ENCODE measurements at regions not wholly inside any gene's neighbourhood (a gene's known extent, or its start where the extent isn't known, plus 50 kb on each side); places are given as distances from the start of the nearest gene placed in this dataset.

DNA sequence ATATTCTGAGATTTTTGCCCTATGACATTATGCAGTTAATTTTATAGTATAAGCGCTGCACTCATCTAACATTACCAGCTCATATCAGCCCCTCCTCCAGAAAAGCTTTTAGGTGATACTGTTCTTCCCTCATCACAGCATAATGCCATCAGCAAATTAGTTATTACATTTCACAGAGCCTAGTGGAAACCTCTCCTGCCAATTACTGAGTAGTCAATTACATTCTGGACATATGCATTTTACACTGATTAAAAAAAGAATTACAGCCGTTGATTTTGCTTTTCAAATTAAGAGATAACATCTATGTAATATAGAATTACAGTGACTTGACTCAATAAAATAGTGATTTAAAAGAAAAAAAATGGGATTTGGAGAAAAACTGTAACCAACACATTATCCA, 542.1 kb downstream of the UQCRFS1 start:
- H3K9me3 Mint-ChIP-seq, result peaks cover 6 to 32% (median 15%) of the 10 kb centered on the region in 7 donors
- Histone ChIP-seq H3K4me3 (ENCODE audit: low read depth, low read length) (no peak overlapping the region), H3K36me3 (ENCODE audit: control insufficient read depth, insufficient read depth, low read length) (no peaks in the 10 kb centered on the region), H3K4me1 (ENCODE audit: control insufficient read depth, insufficient read depth, low read length, poor library complexity, severe bottlenecking) (no peaks in the 10 kb centered on the region), H3K27ac (ENCODE audit: insufficient read depth, low read length, poor library complexity, severe bottlenecking) (no peak overlapping the region), H3K9me3 (ENCODE audit: control insufficient read depth in 2 of 2, low read length in 2 of 2) (peaks cover 8 to 12% of the 10 kb centered on the region in 2 experiments), H3K27me3 (ENCODE audit: control insufficient read depth, insufficient read depth, low read length) (no peaks in the 10 kb centered on the region)
- H3K4me1 Mint-ChIP-seq, result no peaks in the 10 kb centered on the region
- no peaks in the 10 kb centered on the region for H3K36me3 Mint-ChIP-seq
- H3K4me3 Mint-ChIP-seq, result no peak overlapping the region
- no peak overlapping the region for H3K27ac Mint-ChIP-seq
- no peaks in the 10 kb centered on the region for H3K27me3 Mint-ChIP-seq
- no peak for ATAC-seq (ENCODE audit: low read depth in 2 of 2)
- DNase-seq, result no peak

DNA sequence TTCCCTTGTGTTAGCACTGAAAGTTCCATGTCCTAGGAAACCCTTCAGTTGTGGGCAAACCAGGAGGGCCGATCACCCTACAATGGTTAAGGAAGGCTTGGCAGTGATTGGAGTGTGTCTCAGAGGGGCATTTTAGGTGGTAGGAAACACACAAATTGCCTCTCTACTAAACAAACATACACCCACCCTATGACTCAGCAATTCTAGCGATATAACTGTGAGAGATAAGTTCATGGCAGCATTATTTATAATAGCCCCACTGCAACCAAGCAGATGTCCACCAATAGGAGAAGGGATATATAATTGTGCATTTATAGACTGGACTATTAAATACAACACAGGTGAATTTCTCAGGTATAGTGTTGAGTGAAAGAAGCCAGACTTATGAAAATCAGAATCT, 543.1 kb downstream of the UQCRFS1 start:
- H3K36me3 ChIP-seq (ENCODE audit: control insufficient read depth, insufficient read depth, low read length), result no peaks in the 10 kb centered on the region
- no peak for ATAC-seq (ENCODE audit: low read depth in 2 of 2)
- peaks cover 8 to 12% of the 10 kb centered on the region in 2 experiments for H3K9me3 ChIP-seq (ENCODE audit: control insufficient read depth in 2 of 2, low read length in 2 of 2)
- H3K4me3 ChIP-seq (ENCODE audit: low read depth, low read length), result no peak overlapping the region
- no peak for DNase-seq
- no peak overlapping the region for H3K4me3 Mint-ChIP-seq
- no peaks in the 10 kb centered on the region for H3K4me1 Mint-ChIP-seq
- no peak overlapping the region for H3K27ac Mint-ChIP-seq
- H3K27me3 ChIP-seq (ENCODE audit: control insufficient read depth, insufficient read depth, low read length), result no peaks in the 10 kb centered on the region
- H3K27ac ChIP-seq (ENCODE audit: insufficient read depth, low read length, poor library complexity, severe bottlenecking), result no peak overlapping the region
- H3K9me3 Mint-ChIP-seq, result peaks cover 6 to 34% (median 15%) of the 10 kb centered on the region in 7 donors
- H3K27me3 Mint-ChIP-seq, result no peaks in the 10 kb centered on the region
- no peaks in the 10 kb centered on the region for H3K4me1 ChIP-seq (ENCODE audit: control insufficient read depth, insufficient read depth, low read length, poor library complexity, severe bottlenecking)
- no peaks in the 10 kb centered on the region for H3K36me3 Mint-ChIP-seq

DNA sequence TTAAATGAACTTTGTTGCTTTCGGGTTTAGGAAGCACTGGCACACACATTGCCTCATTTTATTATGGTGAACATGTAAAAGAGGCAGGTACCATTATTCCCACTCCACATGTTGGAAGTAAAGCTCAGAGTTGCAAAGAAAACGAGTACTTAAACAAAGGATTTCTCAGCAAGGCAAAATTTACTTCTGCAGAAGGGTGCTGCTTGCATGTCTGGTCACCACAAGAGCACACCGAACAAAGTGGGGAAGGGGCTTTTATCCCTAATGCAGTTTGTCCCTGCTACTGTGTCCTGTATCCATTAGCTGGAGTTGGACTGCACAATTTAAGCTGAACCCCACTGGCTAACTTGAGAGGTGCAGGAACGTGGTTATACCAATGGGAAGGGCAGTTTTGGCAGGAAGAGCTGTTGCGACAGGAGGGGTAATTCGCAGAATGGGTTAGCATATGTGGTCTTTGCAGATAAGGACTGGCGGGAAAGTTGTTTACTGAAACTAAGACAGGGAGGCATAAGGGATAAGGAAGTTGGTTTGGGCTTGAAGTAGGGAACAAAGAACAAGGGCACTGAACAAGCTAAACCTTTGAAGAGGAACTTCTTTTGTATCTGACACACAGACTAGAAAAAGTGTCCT, 545.5 kb downstream of the UQCRFS1 start:
- no peaks in the 10 kb centered on the region for H3K36me3 Mint-ChIP-seq
- H3K4me1 Mint-ChIP-seq, result no peaks in the 10 kb centered on the region
- no peaks in the 10 kb centered on the region for H3K27me3 ChIP-seq (ENCODE audit: control insufficient read depth, insufficient read depth, low read length)
- H3K9me3 ChIP-seq (ENCODE audit: control insufficient read depth in 2 of 2, low read length in 2 of 2), result peaks cover 7 to 12% of the 10 kb centered on the region in 2 experiments
- peaks cover 6 to 25% (median 15%) of the 10 kb centered on the region in 7 donors for H3K9me3 Mint-ChIP-seq
- ATAC-seq (ENCODE audit: low read depth in 2 of 2) (no peak), DNase-seq (no peak)
- H3K4me3 Mint-ChIP-seq, result no peak overlapping the region
- no peaks in the 10 kb centered on the region for H3K36me3 ChIP-seq (ENCODE audit: control insufficient read depth, insufficient read depth, low read length)
- no peaks in the 10 kb centered on the region for H3K27me3 Mint-ChIP-seq
- H3K27ac Mint-ChIP-seq, result peak overlapping the region in 1 of 3 donors; percentile 20
- no peak overlapping the region for H3K4me3 ChIP-seq (ENCODE audit: low read depth, low read length)
- no peak overlapping the region for H3K27ac ChIP-seq (ENCODE audit: insufficient read depth, low read length, poor library complexity, severe bottlenecking)
- no peaks in the 10 kb centered on the region for H3K4me1 ChIP-seq (ENCODE audit: control insufficient read depth, insufficient read depth, low read length, poor library complexity, severe bottlenecking)

DNA sequence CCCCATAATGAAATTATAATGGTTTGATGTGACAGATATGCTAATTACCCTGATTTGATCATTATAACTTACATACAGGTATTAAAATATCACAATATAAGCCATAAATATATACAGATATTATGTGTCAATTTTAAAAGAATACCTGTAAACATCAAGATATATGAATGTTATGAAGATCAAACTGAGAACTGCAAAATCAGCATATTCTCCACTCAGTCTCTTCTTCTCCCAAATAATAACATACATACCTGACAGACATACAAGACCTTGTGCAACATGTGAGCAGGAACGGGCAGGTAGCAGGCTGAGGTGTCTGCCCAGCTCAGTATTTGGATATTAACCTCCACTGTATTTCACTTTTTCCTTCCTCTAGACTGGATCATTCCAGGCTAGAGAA, 547.2 kb downstream of the UQCRFS1 start:
- H3K27ac Mint-ChIP-seq, result no peak overlapping the region
- H3K36me3 Mint-ChIP-seq, result no peaks in the 10 kb centered on the region
- ATAC-seq (ENCODE audit: low read depth in 2 of 2) (no peak), DNase-seq (no peak)
- no peaks in the 10 kb centered on the region for H3K4me1 Mint-ChIP-seq
- no peaks in the 10 kb centered on the region for H3K27me3 Mint-ChIP-seq
- no peak overlapping the region for H3K4me3 Mint-ChIP-seq
- Histone ChIP-seq H3K27ac (ENCODE audit: insufficient read depth, low read length, poor library complexity, severe bottlenecking) (no peak overlapping the region), H3K4me1 (ENCODE audit: control insufficient read depth, insufficient read depth, low read length, poor library complexity, severe bottlenecking) (no peaks in the 10 kb centered on the region), H3K36me3 (ENCODE audit: control insufficient read depth, insufficient read depth, low read length) (no peaks in the 10 kb centered on the region), H3K4me3 (ENCODE audit: low read depth, low read length) (no peak overlapping the region), H3K9me3 (ENCODE audit: control insufficient read depth in 2 of 2, low read length in 2 of 2) (peaks cover 7 to 12% of the 10 kb centered on the region in 2 experiments), H3K27me3 (ENCODE audit: control insufficient read depth, insufficient read depth, low read length) (no peaks in the 10 kb centered on the region)
- H3K9me3 Mint-ChIP-seq, result peaks cover 5 to 25% (median 15%) of the 10 kb centered on the region in 7 donors

DNA sequence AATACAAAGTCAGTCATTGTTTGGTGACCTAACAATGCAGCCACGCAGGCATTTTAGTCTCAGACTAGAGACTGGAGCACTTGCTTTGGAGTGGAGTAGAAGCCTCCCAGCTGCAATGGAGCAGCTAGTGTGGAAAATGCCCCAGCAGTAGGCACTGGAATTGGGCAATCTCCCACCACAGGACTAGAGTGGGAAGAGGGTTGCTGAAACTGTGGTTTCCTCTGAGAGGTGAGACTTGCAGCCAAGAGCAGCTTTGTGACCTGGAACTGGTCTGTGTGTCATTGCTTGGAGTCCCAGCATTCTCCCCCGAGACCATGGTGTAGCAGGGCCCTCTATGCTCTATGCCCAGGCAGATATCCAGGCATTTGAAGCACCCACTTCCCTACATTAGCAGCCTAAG, 556.3 kb downstream of the UQCRFS1 start:
- ATAC-seq (ENCODE audit: low read depth in 2 of 2) (no peak), DNase-seq (no peak)
- Histone ChIP-seq H3K27me3 (ENCODE audit: control insufficient read depth, insufficient read depth, low read length) (no peaks in the 10 kb centered on the region), H3K36me3 (ENCODE audit: control insufficient read depth, insufficient read depth, low read length) (no peaks in the 10 kb centered on the region), H3K4me3 (ENCODE audit: low read depth, low read length) (no peak overlapping the region), H3K9me3 (ENCODE audit: control insufficient read depth in 2 of 2, low read length in 2 of 2) (peaks cover 0 to 21% of the 10 kb centered on the region in 2 experiments), H3K4me1 (ENCODE audit: control insufficient read depth, insufficient read depth, low read length, poor library complexity, severe bottlenecking) (no peaks in the 10 kb centered on the region), H3K27ac (ENCODE audit: insufficient read depth, low read length, poor library complexity, severe bottlenecking) (no peak overlapping the region)
- no peaks in the 10 kb centered on the region for H3K4me1 Mint-ChIP-seq
- H3K9me3 Mint-ChIP-seq, result peaks cover 0 to 31% (median 7%) of the 10 kb centered on the region in 7 donors
- H3K27me3 Mint-ChIP-seq, result peaks cover 4% of the 10 kb centered on the region
- H3K4me3 Mint-ChIP-seq, result no peak overlapping the region
- no peaks in the 10 kb centered on the region for H3K36me3 Mint-ChIP-seq
- H3K27ac Mint-ChIP-seq, result no peak overlapping the region

DNA sequence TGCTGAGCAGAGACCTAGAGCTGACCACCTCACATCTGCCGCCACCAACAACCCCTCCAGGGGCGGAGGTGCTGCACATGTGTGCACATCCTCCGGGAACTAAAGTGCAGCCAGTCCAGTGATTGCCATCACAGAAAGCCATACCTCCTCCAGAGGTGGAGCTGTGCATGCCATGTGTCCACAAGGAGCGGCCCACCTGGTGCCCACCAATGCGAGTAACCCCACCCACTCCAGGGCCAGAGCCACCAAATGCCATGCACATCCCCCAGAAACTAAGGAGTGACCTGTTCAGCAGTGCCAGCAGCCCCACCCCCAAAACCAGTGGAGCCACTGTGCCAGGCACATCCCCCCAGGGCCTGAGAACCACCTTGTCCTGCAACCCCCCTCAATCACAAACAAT, 557.9 kb downstream of the UQCRFS1 start:
- peaks cover 0 to 31% (median 7%) of the 10 kb centered on the region in 7 donors for H3K9me3 Mint-ChIP-seq
- no peaks in the 10 kb centered on the region for H3K4me1 Mint-ChIP-seq
- H3K27ac Mint-ChIP-seq, result no peak overlapping the region
- H3K27me3 Mint-ChIP-seq, result peaks cover 4% of the 10 kb centered on the region
- no peaks in the 10 kb centered on the region for H3K27me3 ChIP-seq (ENCODE audit: control insufficient read depth, insufficient read depth, low read length)
- ATAC-seq (ENCODE audit: low read depth in 2 of 2) (no peak), DNase-seq (no peak)
- H3K9me3 ChIP-seq (ENCODE audit: control insufficient read depth in 2 of 2, low read length in 2 of 2), result peaks cover 0 to 16% of the 10 kb centered on the region in 2 experiments
- no peaks in the 10 kb centered on the region for H3K36me3 Mint-ChIP-seq
- H3K36me3 ChIP-seq (ENCODE audit: control insufficient read depth, insufficient read depth, low read length), result no peaks in the 10 kb centered on the region
- no peaks in the 10 kb centered on the region for H3K4me1 ChIP-seq (ENCODE audit: control insufficient read depth, insufficient read depth, low read length, poor library complexity, severe bottlenecking)
- H3K4me3 ChIP-seq (ENCODE audit: low read depth, low read length), result no peak overlapping the region
- no peak overlapping the region for H3K27ac ChIP-seq (ENCODE audit: insufficient read depth, low read length, poor library complexity, severe bottlenecking)
- H3K4me3 Mint-ChIP-seq, result no peak overlapping the region

DNA sequence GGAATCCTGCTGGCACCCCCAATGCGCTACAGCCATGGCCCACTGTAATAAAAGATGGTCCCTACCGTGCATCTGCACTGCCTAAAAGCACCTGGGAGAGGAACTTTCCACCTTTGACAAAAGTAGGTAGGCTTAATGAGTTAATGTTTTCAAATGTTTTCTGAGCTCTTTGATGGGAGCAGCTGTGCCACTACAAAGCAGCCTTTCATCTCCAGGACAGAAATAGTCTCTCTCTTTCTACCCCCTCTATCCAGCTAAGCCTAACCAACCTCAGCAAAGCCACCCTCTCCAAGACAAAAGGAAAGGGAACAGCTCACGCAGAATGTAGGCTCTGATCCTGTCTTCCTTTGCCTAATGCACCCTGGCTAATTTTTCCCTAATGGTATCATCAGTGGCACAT, 560.2 kb downstream of the UQCRFS1 start:
- Mint-ChIP-seq H3K4me1 (no peaks in the 10 kb centered on the region), H3K4me3 (no peak overlapping the region), H3K27me3 (peaks cover 4% of the 10 kb centered on the region), H3K27ac (no peak overlapping the region), H3K9me3 (peaks cover 0 to 18% (median 7%) of the 10 kb centered on the region in 7 donors), H3K36me3 (no peaks in the 10 kb centered on the region)
- Histone ChIP-seq H3K4me1 (ENCODE audit: control insufficient read depth, insufficient read depth, low read length, poor library complexity, severe bottlenecking) (no peaks in the 10 kb centered on the region), H3K27ac (ENCODE audit: insufficient read depth, low read length, poor library complexity, severe bottlenecking) (no peak overlapping the region), H3K9me3 (ENCODE audit: control insufficient read depth in 2 of 2, low read length in 2 of 2) (peaks cover 0 to 7% of the 10 kb centered on the region in 2 experiments), H3K4me3 (ENCODE audit: low read depth, low read length) (no peak overlapping the region), H3K27me3 (ENCODE audit: control insufficient read depth, insufficient read depth, low read length) (no peaks in the 10 kb centered on the region), H3K36me3 (ENCODE audit: control insufficient read depth, insufficient read depth, low read length) (no peaks in the 10 kb centered on the region)
- ATAC-seq (ENCODE audit: low read depth in 2 of 2) (no peak), DNase-seq (no peak)

DNA sequence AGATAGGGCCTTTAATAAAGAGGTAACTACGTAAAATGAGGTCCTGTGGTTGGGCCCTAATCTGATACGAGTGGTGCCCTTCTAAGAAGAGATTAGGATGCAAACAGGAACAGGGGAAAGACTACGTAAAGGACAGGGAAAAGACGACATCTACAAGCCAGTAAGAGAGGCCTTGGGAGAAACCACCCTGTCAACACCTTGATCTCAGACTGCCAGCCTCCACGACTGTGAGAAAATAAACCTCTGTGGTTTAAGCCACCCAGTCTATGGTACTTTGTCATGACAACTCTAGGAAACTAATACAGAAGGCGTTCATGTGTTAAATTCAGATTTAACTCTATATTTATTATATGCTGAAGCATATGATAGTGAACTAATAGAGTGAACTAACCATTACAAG, 566.3 kb downstream of the UQCRFS1 start:
- H3K9me3 Mint-ChIP-seq, result peaks cover 0 to 9% (median 2%) of the 10 kb centered on the region in 7 donors
- H3K36me3 Mint-ChIP-seq, result no peaks in the 10 kb centered on the region
- H3K9me3 ChIP-seq (ENCODE audit: control insufficient read depth in 2 of 2, low read length in 2 of 2), result no peaks in the 10 kb centered on the region
- H3K27ac Mint-ChIP-seq, result no peak overlapping the region
- no peaks in the 10 kb centered on the region for H3K27me3 ChIP-seq (ENCODE audit: control insufficient read depth, insufficient read depth, low read length)
- H3K4me3 ChIP-seq (ENCODE audit: low read depth, low read length), result no peak overlapping the region
- ATAC-seq (ENCODE audit: low read depth in 2 of 2), result no peak
- no peaks in the 10 kb centered on the region for H3K4me1 Mint-ChIP-seq
- no peak overlapping the region for H3K27ac ChIP-seq (ENCODE audit: insufficient read depth, low read length, poor library complexity, severe bottlenecking)
- no peaks in the 10 kb centered on the region for H3K4me1 ChIP-seq (ENCODE audit: control insufficient read depth, insufficient read depth, low read length, poor library complexity, severe bottlenecking)
- H3K36me3 ChIP-seq (ENCODE audit: control insufficient read depth, insufficient read depth, low read length), result no peaks in the 10 kb centered on the region
- H3K27me3 Mint-ChIP-seq, result no peaks in the 10 kb centered on the region
- peak overlapping the region in 1 of 4 donors; percentile 27 for H3K4me3 Mint-ChIP-seq
- DNase-seq, result no peak

Data from CD4-positive, CD25-positive, alpha-beta regulatory T cell (primary cell).